ENCODE measurements at regions not wholly inside any gene's neighbourhood (a gene's known extent, or its start where the extent isn't known, plus 50 kb on each side); places are given as distances from the start of the nearest gene placed in this dataset.

- ATAC-seq (no peak), DNase-seq (ENCODE audit: low spot score) (no peak), FAIRE-seq (no peak)
- Histone ChIP-seq H3K4me2 (ENCODE audit: low read depth, low read length) (no peak overlapping the region), H3K36me3 (replicated peaks in 1 of 2; ENCODE audit: control insufficient read depth in 1 of 2, insufficient read depth in 2 of 2, low read length in 2 of 2) (no peaks in the 10 kb centered on the region), H2AFZ (ENCODE audit: low read length) (no peak overlapping the region), H3K27ac (ENCODE audit: extremely low read length, insufficient read depth, low read length) (no peak overlapping the region), H3K4me1 (ENCODE audit: insufficient read depth, low read length) (no peaks in the 10 kb centered on the region), H3K27me3 (ENCODE audit: control insufficient read depth in 1 of 2, insufficient read depth in 2 of 2, low read length in 2 of 2) (no peaks in the 10 kb centered on the region), H3K4me3 (replicated peaks in 1 of 3; ENCODE audit: insufficient read depth in 1 of 3, low read depth in 2 of 3, low read length in 3 of 3) (no peak overlapping the region), H3K79me2 (ENCODE audit: insufficient read depth, low read length) (no peaks in the 10 kb centered on the region), H4K20me1 (ENCODE audit: insufficient read depth, low read length) (no peaks in the 10 kb centered on the region), H3K9ac (ENCODE audit: insufficient read depth, low read depth, low read length) (no peak overlapping the region), H3K9me3 (ENCODE audit: low read length) (peaks cover 48% of the 10 kb centered on the region; the same call in 1 of the 2 replicates)
- CTCF ChIA-PET (ENCODE audit: low intra/inter-chr PET ratio, low total read pairs): no interaction called here
- TF ChIP-seq ZBTB43 (CRISPR knock-in tag; conservative IDR thresholded peaks at IDR 0.05): no peak
- no peak for TF ChIP-seq MNT (IDR thresholded peaks at IDR 0.05)
- no peak for TF ChIP-seq HNRNPUL1 (IDR thresholded peaks at IDR 0.05; ENCODE audit: low read depth, low read length)
- in situ Hi-C loops (cut with HindIII; ENCODE audit: extremely low pct_ligation_motif_present, low pct_unique_long_range_greater_than_20kb): no loop called here
- BruUV-seq (replicated peaks): no TSS peak
- intact Hi-C loops (cut with micrococcal nuclease; ENCODE audit: unreplicated experiment): no loop called here
- POLR2A ChIA-PET: no interaction called here
- no CpG with 5 or more reads among the region's 40 CpGs for WGBS (ENCODE audit: low lambda C conversion rate)
Observed at GRCh38 chrX:145630806-145631435, 186.7 kb upstream of the SLITRK2 start.

GRCh38 chrX:145631461-145631951 is 186.1 kb upstream of the SLITRK2 start:
- Histone ChIP-seq H3K4me3 (replicated peaks in 1 of 3; ENCODE audit: insufficient read depth in 1 of 3, low read depth in 2 of 3, low read length in 3 of 3) (no peak overlapping the region), H3K36me3 (replicated peaks in 1 of 2; ENCODE audit: control insufficient read depth in 1 of 2, insufficient read depth in 2 of 2, low read length in 2 of 2) (no peaks in the 10 kb centered on the region), H3K27me3 (ENCODE audit: control insufficient read depth in 1 of 2, insufficient read depth in 2 of 2, low read length in 2 of 2) (no peaks in the 10 kb centered on the region), H3K4me2 (ENCODE audit: low read depth, low read length) (no peak overlapping the region), H3K4me1 (ENCODE audit: insufficient read depth, low read length) (no peaks in the 10 kb centered on the region), H3K27ac (ENCODE audit: extremely low read length, insufficient read depth, low read length) (no peak overlapping the region), H3K9me3 (ENCODE audit: low read length) (peaks cover 45% of the 10 kb centered on the region; the same call in 1 of the 2 replicates), H2AFZ (ENCODE audit: low read length) (no peak overlapping the region), H4K20me1 (ENCODE audit: insufficient read depth, low read length) (no peaks in the 10 kb centered on the region), H3K79me2 (ENCODE audit: insufficient read depth, low read length) (no peaks in the 10 kb centered on the region), H3K9ac (ENCODE audit: insufficient read depth, low read depth, low read length) (no peak overlapping the region)
- WGBS (ENCODE audit: low lambda C conversion rate): 10% methylated on average over 2 of the region's 29 CpGs
- CTCF ChIA-PET (ENCODE audit: low intra/inter-chr PET ratio, low total read pairs): no interaction called here
- ATAC-seq: no peak
- no peak for DNase-seq (ENCODE audit: low spot score)
- no peak for FAIRE-seq
- TF ChIP-seq ZNF672 (CRISPR knock-in tag; IDR thresholded peaks at IDR 0.05): no peak
- no peak for TF ChIP-seq ARNT2 (CRISPR knock-in tag; IDR thresholded peaks at IDR 0.05; ENCODE audit: low read depth)
- no peak for TF ChIP-seq EHMT2 (IDR thresholded peaks at IDR 0.05; ENCODE audit: borderline replicate concordance, low read depth, low read length)
- TF ChIP-seq ZBTB14 (CRISPR knock-in tag; IDR thresholded peaks at IDR 0.05): no peak
- TF ChIP-seq ZNF430 (CRISPR knock-in tag; IDR thresholded peaks at IDR 0.05): no peak
- TF ChIP-seq ZNF326 (CRISPR knock-in tag; IDR thresholded peaks at IDR 0.05; ENCODE audit: borderline replicate concordance): no peak
- TF ChIP-seq ZFP37 (CRISPR knock-in tag; IDR thresholded peaks at IDR 0.05; ENCODE audit: borderline replicate concordance): no peak
- in situ Hi-C loops (cut with HindIII; ENCODE audit: extremely low pct_ligation_motif_present, low pct_unique_long_range_greater_than_20kb) (no loop called here), intact Hi-C loops (cut with micrococcal nuclease; ENCODE audit: unreplicated experiment) (no loop called here)
- POLR2A ChIA-PET: no interaction called here
- no TSS peak for BruUV-seq (replicated peaks)

All from HepG2 (cell line).